ENCODE measurements at regions not wholly inside any gene's neighbourhood (a gene's known extent, or its start where the extent isn't known, plus 50 kb on each side); places are given as distances from the start of the nearest gene placed in this dataset.

- TF ChIP-seq CTCF (IDR thresholded peaks at IDR 0.05) (no peak), POLR2A (IDR thresholded peaks at IDR 0.05) (no peak), POLR2AphosphoS5 (IDR thresholded peaks at IDR 0.05) (no peak)
These were observed 176.8 kb upstream of the SYT6 start for GRCh38 chr1:114330451-114330983.
